Thyroid gland (tissue), 4 donors: ENCODE measurements at regions not wholly inside any gene's neighbourhood (a gene's known extent, or its start where the extent isn't known, plus 50 kb on each side); places are given as distances from the start of the nearest gene placed in this dataset.

Source experiments
- DNase-seq, 2 donors: peaks; one replicate each; pipeline ENCODE4 v3.0.0-alpha.2; 2019
- H3K27ac ChIP-seq, 3 donors: fragments of 200-600 bp; sonication (generic); 1 replicate in 2 of 3; 2 replicates in 1 of 3; pipeline ENCODE4 v1.5.1; 2016 to 2019; ENCODE audit warnings: mild to moderate bottlenecking in 1 of 3, moderate library complexity in 1 of 3
- H3K27me3 ChIP-seq: fragments of 200-600 bp; sonication (generic); one replicate; pipeline ENCODE4 v1.5.1; 2019
- H3K36me3 ChIP-seq, 2 donors: fragments of 200-600 bp; sonication (generic); one replicate each; pipeline ENCODE4 v1.5.1; 2016 to 2019
- H3K4me1 ChIP-seq, 2 donors: fragments of 200-600 bp; sonication (generic); one replicate each; pipeline ENCODE4 v1.5.1; 2017 to 2019
- H3K4me3 ChIP-seq, 3 donors: fragments of 200-600 bp; sonication (generic); replicated peaks in 1 of 3; 1 replicate in 2 of 3; 2 replicates in 1 of 3; pipeline ENCODE4 v1.5.1; 2016; ENCODE audit warnings: mild to moderate bottlenecking in 1 of 3
- H3K9me3 ChIP-seq: fragments of 200-600 bp; sonication (generic); one replicate; pipeline ENCODE4 v1.5.1; 2017
- POLR2A ChIP-seq, 2 donors: fragments of 450-650 bp; IDR thresholded peaks; one replicate each; pipeline ENCODE4 v1.6.1; 2017; ENCODE audit warnings: antibody characterized with exemption in 2 of 2, mild to moderate bottlenecking in 2 of 2, moderate library complexity in 1 of 2
- WGBS, 2 donors: methylation state at CpG; one replicate each; pipeline ENCODE4 v1.1.5; 2017; 5-methylcytosine and 5-hydroxymethylcytosine counted together
- intact Hi-C: fragments of 100-400 bp; cut with DNase I; formaldehyde crosslinking; loops from one replicate; pipeline ENCODE4 v1.15.1; 2023
- TF ChIP-seq, protein P1 (sequence below), 6 experiments: fragments of 200-600 bp in 3 of 6; fragments of 450-650 bp in 3 of 6; sonication (generic) in 3 of 6; IDR thresholded peaks; one replicate each; pipeline ENCODE4 v1.5.1; 2016 to 2019; ENCODE audit warnings: antibody characterized with exemption in 6 of 6, mild to moderate bottlenecking in 2 of 6, inconsistent platforms in 1 of 6, moderate library complexity in 1 of 6

DNA sequence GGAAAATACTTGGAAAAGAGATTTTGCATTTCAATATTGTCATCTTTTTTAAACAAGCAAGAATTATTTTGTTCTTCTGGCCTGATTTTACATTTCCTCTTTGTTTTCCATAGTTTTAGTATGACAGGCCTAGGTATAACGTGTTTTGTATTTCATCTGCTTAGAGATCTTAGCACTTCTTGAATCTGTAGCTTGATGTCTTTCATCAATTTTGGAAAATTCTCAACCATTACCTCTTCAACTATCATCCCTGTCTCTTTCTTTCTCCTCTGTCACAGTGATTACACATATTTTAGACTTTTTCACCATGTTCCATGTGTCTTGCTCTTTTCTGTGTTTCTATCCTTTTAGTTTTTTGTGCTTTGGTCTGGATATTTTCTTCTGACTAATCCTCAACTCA is 67.2 kb upstream of the PHACTR1 start:
- TF ChIP-seq, protein P1, sequence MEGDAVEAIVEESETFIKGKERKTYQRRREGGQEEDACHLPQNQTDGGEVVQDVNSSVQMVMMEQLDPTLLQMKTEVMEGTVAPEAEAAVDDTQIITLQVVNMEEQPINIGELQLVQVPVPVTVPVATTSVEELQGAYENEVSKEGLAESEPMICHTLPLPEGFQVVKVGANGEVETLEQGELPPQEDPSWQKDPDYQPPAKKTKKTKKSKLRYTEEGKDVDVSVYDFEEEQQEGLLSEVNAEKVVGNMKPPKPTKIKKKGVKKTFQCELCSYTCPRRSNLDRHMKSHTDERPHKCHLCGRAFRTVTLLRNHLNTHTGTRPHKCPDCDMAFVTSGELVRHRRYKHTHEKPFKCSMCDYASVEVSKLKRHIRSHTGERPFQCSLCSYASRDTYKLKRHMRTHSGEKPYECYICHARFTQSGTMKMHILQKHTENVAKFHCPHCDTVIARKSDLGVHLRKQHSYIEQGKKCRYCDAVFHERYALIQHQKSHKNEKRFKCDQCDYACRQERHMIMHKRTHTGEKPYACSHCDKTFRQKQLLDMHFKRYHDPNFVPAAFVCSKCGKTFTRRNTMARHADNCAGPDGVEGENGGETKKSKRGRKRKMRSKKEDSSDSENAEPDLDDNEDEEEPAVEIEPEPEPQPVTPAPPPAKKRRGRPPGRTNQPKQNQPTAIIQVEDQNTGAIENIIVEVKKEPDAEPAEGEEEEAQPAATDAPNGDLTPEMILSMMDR (IDR thresholded peaks at IDR 0.05) = no peak
- no peak for TF ChIP-seq POLR2A (IDR thresholded peaks at IDR 0.05)
- Histone ChIP-seq H3K9me3 (no peaks in the 10 kb centered on the region), H3K27ac (no peak overlapping the region), H3K4me1 (no peaks in the 10 kb centered on the region), H3K4me3 (no peak overlapping the region), H3K36me3 (no peaks in the 10 kb centered on the region), H3K27me3 (no peaks in the 10 kb centered on the region)
- intact Hi-C loops = no loop called here
- 90 to 92% methylated on average over 1 of the region's 1 CpG for WGBS, 2 donors
- DNase-seq = no peak

DNA sequence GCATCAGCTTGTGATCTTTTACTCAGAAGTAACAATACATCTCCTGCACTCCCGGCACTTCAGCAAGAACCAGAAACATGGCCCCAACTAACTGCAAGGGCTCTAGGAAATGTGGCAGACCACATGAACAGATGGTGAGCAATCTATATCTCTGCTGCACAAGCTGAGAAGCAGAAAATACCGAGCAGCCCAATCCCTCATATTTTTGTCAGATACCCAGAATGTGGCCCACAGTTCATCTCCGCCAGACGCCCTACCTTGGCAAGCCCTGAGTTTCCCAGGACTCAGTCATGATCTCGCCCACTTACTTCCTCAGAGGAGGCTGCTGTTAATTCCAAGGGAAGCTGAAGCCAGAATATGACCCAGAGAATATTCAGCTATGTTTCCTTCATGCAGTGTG is 63.1 kb upstream of the PHACTR1 start:
- TF ChIP-seq, protein P1 (IDR thresholded peaks at IDR 0.05) = no peak
- TF ChIP-seq POLR2A (IDR thresholded peaks at IDR 0.05) = no peak
- Histone ChIP-seq H3K4me1 (no peaks in the 10 kb centered on the region), H3K9me3 (no peaks in the 10 kb centered on the region), H3K36me3 (no peaks in the 10 kb centered on the region), H3K27me3 (no peaks in the 10 kb centered on the region), H3K4me3 (no peak overlapping the region), H3K27ac (no peak overlapping the region)
- WGBS, 2 donors = 73 to 88% methylated on average over 5 of the region's 5 CpGs
- DNase-seq = no peak
- intact Hi-C loops = no loop called here

DNA sequence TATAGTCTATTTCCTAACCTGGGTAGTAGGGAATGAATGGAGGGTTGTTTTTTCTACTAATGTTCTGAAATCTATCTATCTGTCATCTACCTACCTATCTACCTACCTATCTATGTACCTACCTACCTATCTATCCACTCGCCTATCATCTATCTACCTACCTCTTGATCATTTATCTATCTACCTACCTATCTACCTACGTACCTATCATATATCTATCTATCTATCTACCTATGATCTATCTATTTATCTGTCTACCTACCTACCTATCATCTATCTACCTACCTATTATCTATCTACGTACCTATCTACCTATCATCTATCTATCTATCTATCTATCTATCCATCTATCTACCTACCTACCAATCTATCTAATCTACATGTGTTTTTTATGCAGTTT is 62.5 kb upstream of the PHACTR1 start:
- no peaks in the 10 kb centered on the region for H3K36me3 ChIP-seq
- TF ChIP-seq POLR2A (IDR thresholded peaks at IDR 0.05) = no peak
- TF ChIP-seq, protein P1 (IDR thresholded peaks at IDR 0.05) = no peak
- no peaks in the 10 kb centered on the region for H3K4me1 ChIP-seq
- no peaks in the 10 kb centered on the region for H3K27me3 ChIP-seq
- intact Hi-C loops = no loop called here
- WGBS, 2 donors = 77 to 94% methylated on average over 3 of the region's 3 CpGs
- no peak overlapping the region for H3K4me3 ChIP-seq
- H3K27ac ChIP-seq = no peak overlapping the region
- no peak for DNase-seq
- no peaks in the 10 kb centered on the region for H3K9me3 ChIP-seq

DNA sequence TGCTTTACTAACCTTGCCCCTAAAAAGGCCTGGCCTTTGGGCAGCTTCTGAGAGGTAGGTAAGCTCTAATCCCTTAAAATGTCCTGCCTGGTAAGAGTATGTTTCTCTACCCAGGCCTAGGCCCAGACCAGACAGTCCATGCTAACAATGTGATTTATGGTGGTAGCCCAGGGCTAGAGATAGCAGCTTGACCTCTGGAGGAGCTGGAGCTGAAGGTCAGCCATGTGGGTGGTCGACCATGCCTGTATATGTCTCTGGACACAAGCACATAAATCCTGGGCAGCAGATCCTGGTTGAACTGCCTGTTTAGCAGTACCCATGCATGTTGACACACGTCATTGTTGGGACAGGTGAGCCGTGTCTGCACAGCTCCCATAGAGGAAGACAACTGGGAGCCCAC is 62.1 kb upstream of the PHACTR1 start:
- Histone ChIP-seq H3K36me3 (no peaks in the 10 kb centered on the region), H3K4me3 (no peak overlapping the region), H3K4me1 (no peaks in the 10 kb centered on the region), H3K27me3 (no peaks in the 10 kb centered on the region), H3K27ac (no peak overlapping the region), H3K9me3 (no peaks in the 10 kb centered on the region)
- TF ChIP-seq, protein P1 (IDR thresholded peaks at IDR 0.05) = no peak
- TF ChIP-seq POLR2A (IDR thresholded peaks at IDR 0.05) = no peak
- intact Hi-C loops = no loop called here
- WGBS, 2 donors = 69 to 81% methylated on average over 3 of the region's 3 CpGs
- DNase-seq = no peak

DNA sequence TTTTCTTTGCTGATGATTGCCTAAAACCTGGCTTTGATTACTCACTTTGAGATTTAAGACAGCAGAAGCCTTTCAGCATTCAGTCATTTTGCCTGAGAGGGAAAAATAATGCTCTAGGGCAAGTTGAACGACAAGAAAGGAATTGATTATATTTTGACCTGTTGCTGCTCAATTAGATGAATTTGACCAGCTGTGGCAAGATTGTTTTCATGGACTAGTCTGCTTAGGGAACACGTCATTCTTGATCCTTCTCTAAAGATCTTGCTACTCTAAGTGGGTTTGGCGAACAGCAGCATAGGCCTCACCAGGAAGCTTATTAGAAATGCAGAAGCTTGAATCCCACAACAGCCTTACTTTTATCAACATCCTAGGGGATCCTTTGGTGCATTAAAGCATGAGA is 59.7 kb upstream of the PHACTR1 start:
- Histone ChIP-seq H3K27me3 (no peaks in the 10 kb centered on the region), H3K4me3 (no peak overlapping the region), H3K36me3 (no peaks in the 10 kb centered on the region), H3K27ac (no peak overlapping the region), H3K4me1 (no peaks in the 10 kb centered on the region), H3K9me3 (no peaks in the 10 kb centered on the region)
- WGBS, 2 donors = 63 to 70% methylated on average over 3 of the region's 3 CpGs
- DNase-seq = no peak
- intact Hi-C loops = no loop called here
- TF ChIP-seq POLR2A (IDR thresholded peaks at IDR 0.05) = no peak
- TF ChIP-seq, protein P1 (IDR thresholded peaks at IDR 0.05) = no peak
